ENCODE measurements at regions not wholly inside any gene's neighbourhood (a gene's known extent, or its start where the extent isn't known, plus 50 kb on each side); places are given as distances from the start of the nearest gene placed in this dataset.

GRCh38 chr6:91804981-91805380 is 1218.1 kb upstream of the MAP3K7 start:
- TF ChIP-seq CTCF (conservative IDR thresholded peaks at IDR 0.05 in 1 of 2, IDR thresholded peaks at IDR 0.05 in 1 of 2; ENCODE audit: extremely low read depth in 1 of 2, insufficient read depth in 1 of 2, low read depth in 1 of 2, low read length in 2 of 2), result no peak
- no peak for TF ChIP-seq EZH2 (IDR thresholded peaks at IDR 0.05; ENCODE audit: borderline replicate concordance, low read length)

All from mammary epithelial cell (primary cell).